IPS-18a (cell line): ENCODE measurements at regions not wholly inside any gene's neighbourhood (a gene's known extent, or its start where the extent isn't known, plus 50 kb on each side); places are given as distances from the start of the nearest gene placed in this dataset.

Experiments used
- H3K27ac ChIP-seq: one replicate; pipeline ENCODE4 v1.5.1; 2013; ENCODE audit warnings: low read length
- H3K27me3 ChIP-seq: one replicate; pipeline ENCODE4 v1.6.1; 2013; ENCODE audit warnings: mild to moderate bottlenecking, low read length; ENCODE audit not compliant: control insufficient read depth, insufficient read depth
- H3K36me3 ChIP-seq: one replicate; pipeline ENCODE4 v1.6.1; 2013; ENCODE audit warnings: low read depth, low read length; ENCODE audit not compliant: control insufficient read depth
- H3K4me1 ChIP-seq: one replicate; pipeline ENCODE4 v1.6.1; 2013; ENCODE audit warnings: low read depth, low read length; ENCODE audit not compliant: control insufficient read depth
- H3K4me3 ChIP-seq: one replicate; pipeline ENCODE4 v1.5.1; 2013; ENCODE audit warnings: low read length
- H3K9ac ChIP-seq: one replicate; pipeline ENCODE4 v1.6.1; 2013; ENCODE audit warnings: mild to moderate bottlenecking, low read length, moderate library complexity
- H3K9me3 ChIP-seq: one replicate; pipeline ENCODE4 v1.6.1; 2013; ENCODE audit warnings: low read depth, low read length; ENCODE audit not compliant: control insufficient read depth

DNA sequence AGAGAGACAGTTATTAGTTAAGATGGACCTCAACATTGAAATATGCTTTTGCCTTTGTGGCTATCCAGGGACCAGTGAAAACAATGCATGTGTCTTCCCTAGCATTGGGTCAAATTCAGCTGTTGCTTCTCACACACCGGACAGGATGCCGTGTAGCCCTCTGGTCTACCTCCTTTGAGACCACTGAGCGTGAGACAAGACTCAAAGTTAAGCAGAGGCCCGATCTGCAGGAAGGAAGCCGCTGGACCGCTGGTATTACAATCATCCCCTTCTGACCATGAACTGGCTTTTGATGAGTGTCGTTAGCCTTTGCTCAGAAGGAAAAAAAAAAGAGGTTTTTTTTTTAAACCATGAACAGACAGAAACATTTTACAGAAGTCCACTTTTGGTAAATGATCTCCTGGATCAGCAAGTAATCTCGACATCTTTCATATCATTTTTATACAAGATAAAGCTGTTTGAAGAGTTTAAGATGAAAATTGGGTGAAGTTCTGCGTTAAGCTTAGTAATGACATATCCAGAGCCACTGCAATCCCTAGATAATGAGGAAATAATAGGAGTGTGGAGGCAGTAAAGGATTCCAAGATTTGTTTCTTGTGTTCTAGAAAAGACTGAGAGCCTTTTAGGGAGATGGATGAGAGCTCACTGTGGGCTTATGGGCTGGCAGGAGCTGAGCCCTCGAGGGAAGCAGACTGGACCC, 622.8 kb downstream of the QKI start:
- no peak overlapping the region for H3K27ac ChIP-seq
- H3K27me3 ChIP-seq, result no peaks in the 10 kb centered on the region
- no peaks in the 10 kb centered on the region for H3K36me3 ChIP-seq
- H3K9me3 ChIP-seq, result no peaks in the 10 kb centered on the region
- no peak overlapping the region for H3K4me3 ChIP-seq
- no peaks in the 10 kb centered on the region for H3K4me1 ChIP-seq
- H3K9ac ChIP-seq, result no peak overlapping the region

DNA sequence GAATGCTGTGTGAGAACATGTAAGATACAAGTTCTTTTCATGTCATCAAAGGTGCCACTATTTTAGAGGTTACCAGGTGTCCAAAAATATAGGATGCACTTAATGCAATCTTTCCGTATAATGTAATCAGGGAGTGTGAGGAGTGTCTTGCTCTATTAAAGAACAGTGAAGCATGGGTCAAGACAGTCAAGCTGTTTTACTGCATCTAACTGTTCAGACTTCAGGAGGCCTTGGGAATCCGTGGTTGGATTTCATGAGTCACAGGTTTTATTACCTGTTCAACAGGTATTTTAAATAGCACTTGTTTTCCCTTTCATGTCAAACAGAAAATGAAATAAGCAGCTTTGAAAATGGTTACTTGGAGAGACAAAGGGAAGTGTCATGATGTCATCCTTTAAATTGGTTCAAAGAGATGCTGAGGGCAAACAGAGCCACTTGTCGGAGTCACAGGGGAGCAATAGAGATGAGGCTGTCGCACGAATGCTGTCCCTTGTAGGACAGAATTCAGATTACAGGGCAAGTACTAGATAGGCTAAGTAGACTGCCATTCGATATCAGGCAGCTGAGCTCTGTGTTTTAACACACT, 621.5 kb downstream of the QKI start:
- no peaks in the 10 kb centered on the region for H3K4me1 ChIP-seq
- no peak overlapping the region for H3K27ac ChIP-seq
- H3K27me3 ChIP-seq, result no peaks in the 10 kb centered on the region

GRCh38 chr6:164034602-164035140, 620.2 kb downstream of the QKI start:
- Histone ChIP-seq H3K27ac (no peak overlapping the region), H3K9ac (no peak overlapping the region), H3K36me3 (no peaks in the 10 kb centered on the region), H3K4me1 (no peaks in the 10 kb centered on the region), H3K9me3 (no peaks in the 10 kb centered on the region), H3K4me3 (no peak overlapping the region), H3K27me3 (no peaks in the 10 kb centered on the region)

More for the DNA sequence above, 621.5 kb downstream of the QKI start:
- H3K4me3 ChIP-seq, result no peak overlapping the region
- H3K9ac ChIP-seq, result no peak overlapping the region
- no peaks in the 10 kb centered on the region for H3K36me3 ChIP-seq
- H3K9me3 ChIP-seq, result no peaks in the 10 kb centered on the region

DNA sequence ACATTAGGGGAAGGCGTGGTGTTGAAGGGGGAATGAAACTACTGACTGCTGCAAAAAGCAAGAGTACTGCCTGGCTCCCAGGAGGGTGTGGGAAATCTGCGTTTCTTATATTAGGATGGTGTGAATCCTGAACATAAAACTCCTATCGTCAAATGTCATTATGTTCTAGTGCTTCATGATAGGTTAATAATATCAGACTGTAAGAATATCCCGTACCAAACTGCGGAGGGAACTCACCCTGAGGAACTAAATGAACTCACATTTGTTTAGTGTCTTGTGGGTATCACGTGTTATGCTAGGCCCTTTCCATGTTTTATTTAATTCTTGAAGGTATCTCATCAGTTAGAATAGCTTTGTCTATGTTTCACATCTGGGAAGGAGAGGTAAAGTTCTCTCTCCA, 610.7 kb downstream of the QKI start:
- H3K9ac ChIP-seq, result no peak overlapping the region
- H3K27me3 ChIP-seq, result no peaks in the 10 kb centered on the region
- no peaks in the 10 kb centered on the region for H3K36me3 ChIP-seq
- H3K4me1 ChIP-seq, result no peaks in the 10 kb centered on the region
- no peak overlapping the region for H3K4me3 ChIP-seq
- no peaks in the 10 kb centered on the region for H3K9me3 ChIP-seq
- no peak overlapping the region for H3K27ac ChIP-seq

DNA sequence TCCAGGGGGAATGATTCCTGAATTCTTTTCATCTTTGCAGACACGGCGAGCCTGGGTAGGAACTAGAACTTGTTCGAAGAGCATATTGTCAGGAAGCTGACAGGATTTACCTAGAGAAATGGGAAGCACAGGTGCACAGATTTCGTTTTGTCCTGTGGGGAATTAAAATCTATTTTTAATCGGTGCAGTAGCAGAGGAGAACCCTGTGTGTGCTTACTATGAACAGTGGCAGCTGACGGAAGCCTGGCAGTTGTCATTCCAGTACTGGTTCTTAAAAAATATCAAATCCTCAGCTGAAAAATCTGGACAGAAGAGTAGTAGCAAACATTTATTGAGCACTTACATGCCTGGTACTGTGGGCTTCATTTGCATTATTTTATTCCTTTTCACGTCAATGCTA, 609.0 kb downstream of the QKI start:
- Histone ChIP-seq H3K9ac (no peak overlapping the region), H3K27me3 (no peaks in the 10 kb centered on the region), H3K4me1 (no peaks in the 10 kb centered on the region), H3K9me3 (no peaks in the 10 kb centered on the region), H3K36me3 (no peaks in the 10 kb centered on the region), H3K27ac (no peak overlapping the region), H3K4me3 (no peak overlapping the region)

GRCh38 chr6:164022632-164023031, 608.1 kb downstream of the QKI start:
- no peaks in the 10 kb centered on the region for H3K27me3 ChIP-seq
- no peak overlapping the region for H3K9ac ChIP-seq
- no peaks in the 10 kb centered on the region for H3K36me3 ChIP-seq
- no peaks in the 10 kb centered on the region for H3K4me1 ChIP-seq
- no peaks in the 10 kb centered on the region for H3K9me3 ChIP-seq
- no peak overlapping the region for H3K27ac ChIP-seq
- H3K4me3 ChIP-seq, result no peak overlapping the region

GRCh38 chr6:164021589-164022250, 607.2 kb downstream of the QKI start:
- H3K36me3 ChIP-seq, result no peaks in the 10 kb centered on the region
- no peaks in the 10 kb centered on the region for H3K4me1 ChIP-seq
- H3K9me3 ChIP-seq, result no peaks in the 10 kb centered on the region
- no peak overlapping the region for H3K9ac ChIP-seq
- no peaks in the 10 kb centered on the region for H3K27me3 ChIP-seq
- no peak overlapping the region for H3K4me3 ChIP-seq
- no peak overlapping the region for H3K27ac ChIP-seq

DNA sequence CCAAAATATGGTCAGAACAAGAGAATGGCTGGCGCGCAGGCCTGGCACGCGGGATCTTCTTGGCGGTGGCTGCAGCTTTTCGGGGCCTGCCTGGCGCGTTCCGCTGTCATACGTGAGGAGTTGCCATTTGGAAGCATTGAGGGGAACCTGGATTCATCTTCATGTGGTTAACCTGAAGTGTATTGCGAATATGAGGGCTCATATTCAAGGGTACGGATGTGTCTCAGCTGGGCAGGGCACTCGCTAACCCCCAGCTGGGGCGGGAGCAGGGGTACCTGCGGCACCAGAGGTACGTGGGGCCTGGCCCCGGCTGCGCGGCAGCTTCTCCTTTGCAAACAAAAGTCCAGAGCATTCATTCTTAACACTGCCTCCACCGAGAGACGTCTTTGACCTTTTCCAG, 605.6 kb downstream of the QKI start:
- H3K27me3 ChIP-seq, result no peaks in the 10 kb centered on the region
- H3K4me1 ChIP-seq, result peaks cover 3% of the 10 kb centered on the region
- no peaks in the 10 kb centered on the region for H3K9me3 ChIP-seq
- no peak overlapping the region for H3K4me3 ChIP-seq
- H3K9ac ChIP-seq, result no peak overlapping the region
- no peaks in the 10 kb centered on the region for H3K36me3 ChIP-seq
- no peak overlapping the region for H3K27ac ChIP-seq

GRCh38 chr6:164018133-164018532, 603.6 kb downstream of the QKI start:
- no peaks in the 10 kb centered on the region for H3K27me3 ChIP-seq
- H3K4me1 ChIP-seq, result peaks cover 12% of the 10 kb centered on the region
- H3K27ac ChIP-seq, result no peak overlapping the region
- no peaks in the 10 kb centered on the region for H3K9me3 ChIP-seq
- H3K4me3 ChIP-seq, result no peak overlapping the region
- H3K36me3 ChIP-seq, result no peaks in the 10 kb centered on the region
- H3K9ac ChIP-seq, result no peak overlapping the region

DNA sequence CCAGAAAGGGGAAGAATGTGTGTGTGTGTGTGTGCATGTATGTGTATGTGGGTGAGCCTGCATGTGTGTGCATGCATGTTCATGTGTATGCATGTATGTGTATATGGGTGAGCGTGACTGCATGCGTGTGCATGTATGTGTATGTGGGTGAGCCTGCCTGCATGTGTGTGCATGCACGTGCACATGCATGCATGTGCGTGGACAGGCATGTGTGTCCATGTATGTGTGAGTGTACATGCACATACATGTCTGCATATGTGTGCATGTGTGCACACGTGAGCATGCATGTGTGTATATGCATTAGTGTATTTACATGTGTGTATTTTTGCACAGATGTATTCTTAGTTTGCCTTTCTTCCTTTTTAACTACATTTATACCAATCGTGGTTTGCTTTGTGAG, 601.5 kb downstream of the QKI start:
- no peak overlapping the region for H3K9ac ChIP-seq
- no peak overlapping the region for H3K4me3 ChIP-seq
- H3K27me3 ChIP-seq, result no peaks in the 10 kb centered on the region
- no peak overlapping the region for H3K27ac ChIP-seq
- no peaks in the 10 kb centered on the region for H3K36me3 ChIP-seq
- H3K4me1 ChIP-seq, result peaks cover 12% of the 10 kb centered on the region
- no peaks in the 10 kb centered on the region for H3K9me3 ChIP-seq

DNA sequence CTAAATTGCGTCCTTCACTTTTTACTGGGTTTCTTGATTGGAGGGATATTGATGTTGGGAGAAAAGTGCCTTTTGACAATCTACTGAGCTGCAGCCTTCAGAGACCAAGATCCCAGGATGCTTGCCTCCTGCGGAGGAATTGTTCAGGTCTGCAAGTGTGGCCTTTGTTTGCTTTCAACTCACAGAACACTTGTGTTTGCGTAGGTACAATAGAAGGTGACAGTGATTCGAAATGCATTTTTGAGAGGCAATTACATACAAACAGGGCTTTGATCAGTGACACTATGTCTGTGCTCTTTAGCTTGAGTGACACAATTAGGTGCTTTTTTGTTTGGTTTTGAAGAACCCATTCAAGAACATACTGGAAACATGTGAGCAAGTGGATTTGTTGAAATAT, 600.6 kb downstream of the QKI start:
- Histone ChIP-seq H3K27ac (no peak overlapping the region), H3K9ac (no peak overlapping the region), H3K9me3 (no peaks in the 10 kb centered on the region), H3K4me3 (no peak overlapping the region), H3K36me3 (no peaks in the 10 kb centered on the region), H3K27me3 (no peaks in the 10 kb centered on the region), H3K4me1 (peaks cover 12% of the 10 kb centered on the region)
